SK-N-SH treated with all-trans-retinoic acid at 6 μM for 48 hours (cell line): ENCODE measurements at regions not wholly inside any gene's neighbourhood (a gene's known extent, or its start where the extent isn't known, plus 50 kb on each side); places are given as distances from the start of the nearest gene placed in this dataset.

Source experiments
- ATAC-seq: fragments of 200-7000 bp; cut with Tn5 transposase; 3 replicates; pipeline ENCODE4 v1.9.1; 2020; ENCODE audit warnings: mild to moderate bottlenecking, moderate library complexity
- ARNTL ChIP-seq: fragments of 450-650 bp; formaldehyde crosslinking; IDR thresholded peaks from 2 replicates; pipeline ENCODE4 v1.5.0; 2020; ENCODE audit warnings: low read depth, mild to moderate bottlenecking, moderate library complexity, borderline replicate concordance
- BACH2 ChIP-seq: fragments of 250-450 bp; sonication (Bioruptor Pico); IDR thresholded peaks from 2 replicates; pipeline ENCODE4 v1.9.0; 2021; ENCODE audit warnings: mild to moderate bottlenecking, borderline replicate concordance
- CSDC2 ChIP-seq: fragments of 250-450 bp; sonication (Bioruptor Pico); IDR thresholded peaks from 2 replicates; pipeline ENCODE4 v1.5.0; 2020; ENCODE audit warnings: mild to moderate bottlenecking, moderate library complexity
- GLIS3 ChIP-seq: fragments of 250-450 bp; sonication (Bioruptor Pico); IDR thresholded peaks from 2 replicates; pipeline ENCODE4 v1.5.0; 2020; ENCODE audit warnings: mild to moderate bottlenecking, moderate library complexity
- ISL1 ChIP-seq: fragments of 250-450 bp; sonication (Bioruptor Pico); IDR thresholded peaks from 2 replicates; pipeline ENCODE4 v2.1.2; 2022; ENCODE audit warnings: mild to moderate bottlenecking, moderate library complexity
- OSR1 ChIP-seq: fragments of 250-450 bp; sonication (Bioruptor Pico); IDR thresholded peaks from 2 replicates; pipeline ENCODE4 v1.8.0; 2022; ENCODE audit warnings: moderate library complexity, mild to moderate bottlenecking, inconsistent platforms
- PATZ1 ChIP-seq: fragments of 250-450 bp; sonication (Bioruptor Pico); IDR thresholded peaks from 2 replicates; pipeline ENCODE4 v1.8.0; 2020; ENCODE audit warnings: mild to moderate bottlenecking, moderate library complexity, borderline replicate concordance
- PPARA ChIP-seq: fragments of 250-450 bp; sonication (Bioruptor Pico); IDR thresholded peaks from 2 replicates; pipeline ENCODE4 v1.5.0; 2020; ENCODE audit warnings: mild to moderate bottlenecking, borderline replicate concordance
- SNAI2 ChIP-seq: fragments of 250-450 bp; sonication (Bioruptor Pico); IDR thresholded peaks from 2 replicates; pipeline ENCODE4 v1.5.0; 2020; ENCODE audit warnings: mild to moderate bottlenecking, moderate library complexity
- TOX ChIP-seq: fragments of 250-450 bp; sonication (Bioruptor Pico); IDR thresholded peaks from 2 replicates; pipeline ENCODE4 v1.8.0; 2021; ENCODE audit warnings: mild to moderate bottlenecking, moderate library complexity, borderline replicate concordance
- TSHZ2 ChIP-seq: fragments of 250-450 bp; sonication (Bioruptor Pico); IDR thresholded peaks from 2 replicates; pipeline ENCODE4 v1.5.0; 2020; ENCODE audit warnings: mild to moderate bottlenecking, moderate library complexity
- ZFP3 ChIP-seq: fragments of 250-450 bp; sonication (Bioruptor Pico); IDR thresholded peaks from 2 replicates; pipeline ENCODE4 v1.5.0; 2020; ENCODE audit warnings: mild to moderate bottlenecking, moderate library complexity
- ZFP30 ChIP-seq: fragments of 450-650 bp; formaldehyde crosslinking; IDR thresholded peaks from 2 replicates; pipeline ENCODE4 v1.5.0; 2022; ENCODE audit warnings: mild to moderate bottlenecking, moderate library complexity
- ZNF565 ChIP-seq: fragments of 450-650 bp; formaldehyde crosslinking; conservative IDR thresholded peaks from 2 replicates; pipeline ENCODE4 v1.5.0; 2020; ENCODE audit warnings: low read depth, mild to moderate bottlenecking, moderate library complexity
- ZNF70 ChIP-seq: fragments of 450-650 bp; formaldehyde crosslinking; IDR thresholded peaks from 2 replicates; pipeline ENCODE4 v1.5.0; 2020; ENCODE audit warnings: mild to moderate bottlenecking, moderate library complexity
- TF ChIP-seq, protein P1 (sequence below): fragments of 250-450 bp; sonication (Bioruptor Pico); IDR thresholded peaks from 2 replicates; pipeline ENCODE4 v1.5.1; 2020; ENCODE audit warnings: low read depth, mild to moderate bottlenecking, moderate library complexity
- TF ChIP-seq, protein P2 (sequence below): fragments of 250-450 bp; sonication (Bioruptor Pico); IDR thresholded peaks from 2 replicates; pipeline ENCODE4 v1.5.1; 2021; ENCODE audit warnings: mild to moderate bottlenecking, moderate library complexity

- no peak for TF ChIP-seq OSR1 (CRISPR knock-in tag)
- TF ChIP-seq CSDC2 (CRISPR knock-in tag), result no peak
- TF ChIP-seq PATZ1 (CRISPR knock-in tag), result no peak
- TF ChIP-seq ZFP3 (CRISPR knock-in tag), result no peak
- no peak for TF ChIP-seq ISL1 (CRISPR knock-in tag)
- TF ChIP-seq PPARA (CRISPR knock-in tag), result no peak
- TF ChIP-seq ARNTL (CRISPR knock-in tag), result no peak
- no peak for TF ChIP-seq ZNF565 (CRISPR knock-in tag)
- TF ChIP-seq TOX (CRISPR knock-in tag), result no peak
- ATAC-seq, result no peak; the same call in 2 of the 3 replicates
Observed at GRCh38 chr17:56030009-56030624, 123.2 kb upstream of the ANKFN1 start.

DNA sequence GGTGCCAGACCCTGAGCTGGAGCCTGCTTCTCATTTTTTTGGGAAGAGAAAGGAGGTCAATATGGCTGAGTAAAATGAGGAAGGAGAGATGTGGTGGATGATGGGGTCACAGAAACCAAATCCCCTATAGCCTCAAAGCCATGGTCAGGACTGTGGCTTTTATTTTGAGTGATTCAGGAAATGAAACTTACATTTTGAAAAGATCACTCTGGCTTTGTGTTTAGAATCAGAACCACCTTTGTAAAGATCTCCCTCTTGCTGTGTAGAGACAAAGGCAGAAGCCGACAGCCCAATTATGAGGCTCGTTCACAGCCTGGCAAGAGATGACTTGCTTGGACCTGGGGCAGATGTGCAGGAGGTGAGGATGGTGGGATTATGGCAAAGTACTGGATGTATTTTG is 121.6 kb upstream of the ANKFN1 start:
- TF ChIP-seq ZNF70 (CRISPR knock-in tag), result no peak
- no peak for TF ChIP-seq TOX (CRISPR knock-in tag)
- no peak for TF ChIP-seq TSHZ2
- no peak for TF ChIP-seq ZFP30 (CRISPR knock-in tag)
- TF ChIP-seq, protein P1, sequence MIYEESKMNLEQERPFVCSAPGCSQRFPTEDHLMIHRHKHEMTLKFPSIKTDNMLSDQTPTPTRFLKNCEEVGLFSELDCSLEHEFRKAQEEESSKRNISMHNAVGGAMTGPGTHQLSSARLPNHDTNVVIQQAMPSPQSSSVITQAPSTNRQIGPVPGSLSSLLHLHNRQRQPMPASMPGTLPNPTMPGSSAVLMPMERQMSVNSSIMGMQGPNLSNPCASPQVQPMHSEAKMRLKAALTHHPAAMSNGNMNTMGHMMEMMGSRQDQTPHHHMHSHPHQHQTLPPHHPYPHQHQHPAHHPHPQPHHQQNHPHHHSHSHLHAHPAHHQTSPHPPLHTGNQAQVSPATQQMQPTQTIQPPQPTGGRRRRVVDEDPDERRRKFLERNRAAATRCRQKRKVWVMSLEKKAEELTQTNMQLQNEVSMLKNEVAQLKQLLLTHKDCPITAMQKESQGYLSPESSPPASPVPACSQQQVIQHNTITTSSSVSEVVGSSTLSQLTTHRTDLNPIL (CRISPR knock-in tag), result no peak
- no peak for TF ChIP-seq GLIS3 (CRISPR knock-in tag)
- no peak for ATAC-seq

DNA sequence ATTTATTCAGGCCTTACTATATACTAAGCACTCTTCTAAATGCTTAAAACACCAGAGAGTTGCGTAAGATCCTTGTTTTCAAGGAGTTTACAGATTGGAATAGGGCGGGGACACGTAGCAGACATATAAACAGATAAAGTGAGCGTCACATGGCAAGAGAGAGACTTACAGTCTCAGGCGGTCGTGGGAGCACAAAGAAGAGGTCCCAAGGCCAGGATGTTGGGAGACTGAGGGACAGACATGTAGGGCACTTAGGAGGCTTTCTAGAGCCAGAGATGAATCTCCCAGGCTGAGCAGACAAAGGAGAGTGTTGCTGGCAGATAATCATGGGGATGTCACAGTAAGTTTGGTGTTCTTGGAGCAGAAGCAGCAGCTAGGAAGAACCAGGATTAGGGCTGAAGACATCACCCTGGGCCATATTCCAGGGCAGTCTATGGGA is 119.1 kb upstream of the ANKFN1 start:
- no peak for ATAC-seq
- TF ChIP-seq PPARA (CRISPR knock-in tag), result no peak
- TF ChIP-seq SNAI2 (CRISPR knock-in tag), result no peak

GRCh38 chr17:56038131-56038530 is 115.1 kb upstream of the ANKFN1 start:
- TF ChIP-seq ZFP3 (CRISPR knock-in tag) (no peak), BACH2 (CRISPR knock-in tag) (no peak), GLIS3 (CRISPR knock-in tag) (no peak), ZNF70 (CRISPR knock-in tag) (no peak), SNAI2 (CRISPR knock-in tag) (no peak), PPARA (CRISPR knock-in tag) (no peak), TSHZ2 (no peak), ARNTL (CRISPR knock-in tag) (no peak)
- TF ChIP-seq, protein P2, sequence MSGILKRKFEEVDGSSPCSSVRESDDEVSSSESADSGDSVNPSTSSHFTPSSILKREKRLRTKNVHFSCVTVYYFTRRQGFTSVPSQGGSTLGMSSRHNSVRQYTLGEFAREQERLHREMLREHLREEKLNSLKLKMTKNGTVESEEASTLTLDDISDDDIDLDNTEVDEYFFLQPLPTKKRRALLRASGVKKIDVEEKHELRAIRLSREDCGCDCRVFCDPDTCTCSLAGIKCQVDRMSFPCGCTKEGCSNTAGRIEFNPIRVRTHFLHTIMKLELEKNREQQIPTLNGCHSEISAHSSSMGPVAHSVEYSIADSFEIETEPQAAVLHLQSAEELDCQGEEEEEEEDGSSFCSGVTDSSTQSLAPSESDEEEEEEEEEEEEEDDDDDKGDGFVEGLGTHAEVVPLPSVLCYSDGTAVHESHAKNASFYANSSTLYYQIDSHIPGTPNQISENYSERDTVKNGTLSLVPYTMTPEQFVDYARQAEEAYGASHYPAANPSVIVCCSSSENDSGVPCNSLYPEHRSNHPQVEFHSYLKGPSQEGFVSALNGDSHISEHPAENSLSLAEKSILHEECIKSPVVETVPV (CRISPR knock-in tag), result no peak
- no peak for ATAC-seq
